ENCODE measurements at regions not wholly inside any gene's neighbourhood (a gene's known extent, or its start where the extent isn't known, plus 50 kb on each side); places are given as distances from the start of the nearest gene placed in this dataset.

DNA sequence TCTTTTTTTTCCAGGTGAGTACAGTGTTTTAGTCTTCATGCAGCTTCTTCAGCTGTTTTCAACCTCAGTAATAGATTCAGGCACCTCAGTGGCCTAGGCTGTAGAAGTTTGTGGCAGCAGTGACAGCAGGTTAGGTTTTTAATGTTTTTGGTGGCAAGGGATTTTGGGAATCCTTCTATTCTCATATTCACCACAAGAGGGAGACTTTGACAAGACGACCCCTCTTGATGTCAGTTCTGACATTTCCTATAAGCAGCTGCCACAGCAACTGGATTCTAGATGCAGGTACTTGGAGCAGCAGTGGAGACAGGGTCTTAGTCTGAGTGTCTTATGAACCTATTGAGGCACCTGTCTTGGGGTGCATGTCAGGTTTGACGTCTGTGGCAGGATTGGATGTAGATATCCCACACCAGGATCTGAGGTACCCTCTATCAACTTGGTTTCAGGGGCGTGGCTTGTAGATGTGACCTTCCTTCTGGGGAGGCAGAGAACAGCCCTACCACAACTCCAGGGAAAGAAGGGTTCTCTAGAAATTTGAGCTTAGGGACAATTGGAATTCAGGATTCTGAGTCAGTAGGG, 1104.2 kb upstream of the TMPRSS15 start:
- Histone ChIP-seq H3K27ac (no peak overlapping the region), H3K27me3 (no peaks in the 10 kb centered on the region), H3K36me3 (no peaks in the 10 kb centered on the region), H3K4me3 (no peak overlapping the region), H3K9me3 (no peaks in the 10 kb centered on the region), H3K4me1 (no peaks in the 10 kb centered on the region)
- no peak for DNase-seq
- intact Hi-C loops (cut with DNase I; ENCODE audit: low total_unique reads) (no loop called here), in situ Hi-C loops (cut with MboI; ENCODE audit: low pct_ligation_motif_present in 1 of 4, low pct_unique_long_range_greater_than_20kb in 1 of 4, low sequenced_read_pairs in 3 of 4) (no loop called here)
- TF ChIP-seq POLR2AphosphoS5 (IDR thresholded peaks at IDR 0.05) = no peak
- TF ChIP-seq, protein P1, sequence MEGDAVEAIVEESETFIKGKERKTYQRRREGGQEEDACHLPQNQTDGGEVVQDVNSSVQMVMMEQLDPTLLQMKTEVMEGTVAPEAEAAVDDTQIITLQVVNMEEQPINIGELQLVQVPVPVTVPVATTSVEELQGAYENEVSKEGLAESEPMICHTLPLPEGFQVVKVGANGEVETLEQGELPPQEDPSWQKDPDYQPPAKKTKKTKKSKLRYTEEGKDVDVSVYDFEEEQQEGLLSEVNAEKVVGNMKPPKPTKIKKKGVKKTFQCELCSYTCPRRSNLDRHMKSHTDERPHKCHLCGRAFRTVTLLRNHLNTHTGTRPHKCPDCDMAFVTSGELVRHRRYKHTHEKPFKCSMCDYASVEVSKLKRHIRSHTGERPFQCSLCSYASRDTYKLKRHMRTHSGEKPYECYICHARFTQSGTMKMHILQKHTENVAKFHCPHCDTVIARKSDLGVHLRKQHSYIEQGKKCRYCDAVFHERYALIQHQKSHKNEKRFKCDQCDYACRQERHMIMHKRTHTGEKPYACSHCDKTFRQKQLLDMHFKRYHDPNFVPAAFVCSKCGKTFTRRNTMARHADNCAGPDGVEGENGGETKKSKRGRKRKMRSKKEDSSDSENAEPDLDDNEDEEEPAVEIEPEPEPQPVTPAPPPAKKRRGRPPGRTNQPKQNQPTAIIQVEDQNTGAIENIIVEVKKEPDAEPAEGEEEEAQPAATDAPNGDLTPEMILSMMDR (IDR thresholded peaks at IDR 0.05) = peak in 2 of 5 experiments; percentile 18 to 19
- 65% methylated on average over 3 of the region's 3 CpGs; no CpG with 5 or more reads in 1 of the 2 donors for WGBS, 2 donors (ENCODE audit: low coverage in 1 of 2)

DNA sequence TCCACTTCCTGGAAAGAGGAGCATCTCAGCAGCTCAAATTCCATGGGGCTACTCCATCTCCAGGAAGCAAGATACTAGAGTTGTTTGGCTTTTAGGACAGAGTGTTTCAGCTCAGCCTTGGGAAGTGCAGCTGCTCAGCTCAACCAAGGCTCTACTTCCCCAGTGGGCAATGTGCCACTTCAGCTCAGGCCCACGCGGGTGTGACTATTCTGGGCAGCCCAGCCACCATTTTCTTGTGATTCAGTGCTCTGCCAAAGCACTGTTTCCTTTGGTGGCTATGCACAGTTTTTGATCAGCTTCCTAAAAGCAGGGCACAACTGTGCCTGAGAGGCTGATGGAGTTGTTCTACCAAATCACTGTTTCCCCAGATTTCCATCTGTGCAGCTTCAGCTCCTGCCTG, 1104.9 kb upstream of the TMPRSS15 start:
- Histone ChIP-seq H3K4me3 (no peak overlapping the region), H3K27ac (no peak overlapping the region), H3K4me1 (no peaks in the 10 kb centered on the region), H3K9me3 (no peaks in the 10 kb centered on the region), H3K36me3 (no peaks in the 10 kb centered on the region), H3K27me3 (no peaks in the 10 kb centered on the region)
- TF ChIP-seq EP300 (IDR thresholded peaks at IDR 0.05; ENCODE audit: low read depth) (no peak), POLR2A (IDR thresholded peaks at IDR 0.05) (no peak), POLR2AphosphoS5 (IDR thresholded peaks at IDR 0.05) (no peak)
- TF ChIP-seq, protein P1 (IDR thresholded peaks at IDR 0.05) = no peak
- WGBS, 2 donors (ENCODE audit: low coverage in 1 of 2) = 80 to 100% methylated on average over 2 of the region's 2 CpGs
- in situ Hi-C loops (cut with MboI; ENCODE audit: low pct_ligation_motif_present in 1 of 4, low pct_unique_long_range_greater_than_20kb in 1 of 4, low sequenced_read_pairs in 3 of 4) = no loop called here
- intact Hi-C loops (cut with DNase I; ENCODE audit: low total_unique reads) = no loop called here
- DNase-seq = no peak

DNA sequence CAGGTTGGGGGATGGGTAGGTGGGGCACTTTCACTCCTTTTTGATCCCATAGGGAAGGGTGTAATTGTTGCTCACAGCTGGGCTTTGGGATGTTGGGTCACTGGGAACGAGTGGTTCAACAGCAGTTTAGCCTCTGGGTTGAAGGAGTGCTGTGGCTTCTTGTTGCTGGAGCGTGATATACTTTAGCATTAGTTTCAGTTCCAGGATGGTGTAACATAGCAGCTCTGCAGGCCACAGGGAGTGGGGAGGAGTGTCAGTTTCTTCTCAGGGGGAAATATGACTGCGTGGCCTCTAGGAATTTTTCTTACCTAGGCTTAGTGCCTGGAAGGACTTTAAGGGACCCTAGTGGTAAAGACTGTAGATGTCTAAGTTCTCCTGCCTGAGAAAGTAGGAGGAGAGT, 1105.3 kb upstream of the TMPRSS15 start:
- no peak overlapping the region for H3K4me3 ChIP-seq
- H3K9me3 ChIP-seq = no peaks in the 10 kb centered on the region
- intact Hi-C loops (cut with DNase I; ENCODE audit: low total_unique reads) (no loop called here), in situ Hi-C loops (cut with MboI; ENCODE audit: low pct_ligation_motif_present in 1 of 4, low pct_unique_long_range_greater_than_20kb in 1 of 4, low sequenced_read_pairs in 3 of 4) (no loop called here)
- no peaks in the 10 kb centered on the region for H3K4me1 ChIP-seq
- 63 to 92% methylated on average over 2 to 3 of the region's 3 CpGs for WGBS, 2 donors (ENCODE audit: low coverage in 1 of 2)
- TF ChIP-seq POLR2A (IDR thresholded peaks at IDR 0.05) (no peak), POLR2AphosphoS5 (IDR thresholded peaks at IDR 0.05) (no peak), EP300 (IDR thresholded peaks at IDR 0.05; ENCODE audit: low read depth) (no peak)
- TF ChIP-seq, protein P1 (IDR thresholded peaks at IDR 0.05) = no peak
- no peaks in the 10 kb centered on the region for H3K36me3 ChIP-seq
- no peak for DNase-seq
- H3K27ac ChIP-seq = no peak overlapping the region
- no peaks in the 10 kb centered on the region for H3K27me3 ChIP-seq

DNA sequence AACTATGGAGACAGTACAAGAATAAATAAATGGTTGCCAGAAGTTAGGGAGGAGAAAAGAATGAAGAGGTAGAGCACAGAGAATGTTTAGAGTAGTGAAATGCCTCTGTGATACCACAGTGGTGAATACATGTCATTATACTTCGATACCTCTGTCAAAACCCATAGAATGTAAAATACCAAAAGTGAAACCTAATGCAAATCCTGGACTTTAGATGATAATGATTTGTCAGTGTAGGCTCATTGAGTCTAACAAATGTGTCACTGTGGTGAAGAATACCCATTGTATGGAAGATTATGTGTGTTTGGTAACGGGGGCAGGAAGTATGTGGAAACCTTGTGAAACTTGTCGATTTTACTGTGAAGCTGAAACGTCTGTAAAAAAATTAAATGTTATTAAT, 1106.5 kb upstream of the TMPRSS15 start:
- in situ Hi-C loops (cut with MboI; ENCODE audit: low pct_ligation_motif_present in 1 of 4, low pct_unique_long_range_greater_than_20kb in 1 of 4, low sequenced_read_pairs in 3 of 4) (no loop called here), intact Hi-C loops (cut with DNase I; ENCODE audit: low total_unique reads) (no loop called here)
- no peak for DNase-seq
- H3K4me3 ChIP-seq = no peak overlapping the region
- no peak overlapping the region for H3K27ac ChIP-seq
- no peaks in the 10 kb centered on the region for H3K9me3 ChIP-seq
- WGBS, 2 donors (ENCODE audit: low coverage in 1 of 2) = 67 to 87% methylated on average over 4 of the region's 4 CpGs
- no peaks in the 10 kb centered on the region for H3K4me1 ChIP-seq
- no peaks in the 10 kb centered on the region for H3K27me3 ChIP-seq
- no peaks in the 10 kb centered on the region for H3K36me3 ChIP-seq
- TF ChIP-seq EP300 (IDR thresholded peaks at IDR 0.05; ENCODE audit: low read depth) (no peak), POLR2A (IDR thresholded peaks at IDR 0.05) (no peak), POLR2AphosphoS5 (IDR thresholded peaks at IDR 0.05) (no peak)
- TF ChIP-seq, protein P1 (IDR thresholded peaks at IDR 0.05) = no peak
